HEK293 (cell line): ENCODE measurements at regions not wholly inside any gene's neighbourhood (a gene's known extent, or its start where the extent isn't known, plus 50 kb on each side); places are given as distances from the start of the nearest gene placed in this dataset.

Experiments
- CTCF ChIA-PET: fragments of 350-600 bp; formaldehyde crosslinking; extraction: SDS; loops from one replicate; lab custom pipeline; 2021; ENCODE audit warnings: antibody characterized with exemption; lab: Yijun Ruan, JAX
- POLR2A ChIA-PET: fragments of 300-600 bp; formaldehyde crosslinking; extraction: SDS; loops from one replicate; lab custom pipeline; 2020; ENCODE audit warnings: antibody characterized with exemption, inconsistent platforms; lab: Yijun Ruan, JAX
- H3K27ac ChIP-seq: fragments of 200-500 bp; sonication (Bioruptor generic); 2 replicates; pipeline ENCODE4 v1.5.1; 2014; ENCODE audit warnings: low read depth, low read length, control low read depth, inconsistent platforms; ENCODE audit errors: extremely low read depth
- H3K36me3 ChIP-seq, 2 experiments: fragments of 200-500 bp in 1 of 2; sonication (Bioruptor generic) in 1 of 2; 1 replicate in 1 of 2; 2 replicates in 1 of 2; pipeline ENCODE4 v1.5.1; 2014 to 2017; ENCODE audit warnings: inconsistent platforms in 2 of 2, low read length in 2 of 2; ENCODE audit not compliant: control insufficient read depth in 2 of 2, insufficient read depth in 1 of 2
- H3K4me1 ChIP-seq: fragments of 200-500 bp; sonication (Bioruptor generic); 2 replicates; pipeline ENCODE4 v1.5.1; 2014; ENCODE audit warnings: mild to moderate bottlenecking, low read length, inconsistent platforms; ENCODE audit not compliant: control insufficient read depth, insufficient read depth
- H3K4me3 ChIP-seq: 2 replicates; pipeline ENCODE4 v1.5.1; 2011; ENCODE audit warnings: low read depth, mild to moderate bottlenecking, control low read depth, low read length, moderate library complexity
- H3K9me3 ChIP-seq: fragments of 200-500 bp; sonication (Bioruptor generic); 2 replicates; pipeline ENCODE4 v1.5.1; 2014; ENCODE audit warnings: low read depth, low read length, inconsistent platforms; ENCODE audit not compliant: control insufficient read depth, insufficient read depth
- BCL11A ChIP-seq: fragments of 450-650 bp; formaldehyde crosslinking; IDR thresholded peaks from 2 replicates; pipeline ENCODE4 v1.5.1; 2016; ENCODE audit warnings: low read depth, missing biosample characterization, missing genetic modification characterization
- GLIS2 ChIP-seq: fragments of 450-650 bp; formaldehyde crosslinking; IDR thresholded peaks from 2 replicates; pipeline ENCODE4 v1.5.1; 2016; ENCODE audit warnings: missing biosample characterization, missing genetic modification characterization
- HOXC10 ChIP-seq: sonication (generic); formaldehyde crosslinking; IDR thresholded peaks from 2 replicates; pipeline ENCODE4 v1.8.1; 2023; ENCODE audit warnings: mild to moderate bottlenecking, missing genetic modification reagents
- KLF16 ChIP-seq: fragments of 450-650 bp; formaldehyde crosslinking; IDR thresholded peaks from 2 replicates; pipeline ENCODE4 v1.5.1; 2017; ENCODE audit warnings: missing biosample characterization, missing genetic modification characterization
- MZF1 ChIP-seq: fragments of 450-650 bp; formaldehyde crosslinking; IDR thresholded peaks from 2 replicates; pipeline ENCODE4 v1.5.1; 2017; ENCODE audit warnings: missing biosample characterization, missing genetic modification characterization, borderline replicate concordance
- YY2 ChIP-seq: fragments of 450-650 bp; formaldehyde crosslinking; IDR thresholded peaks from 2 replicates; pipeline ENCODE4 v1.5.1; 2016; ENCODE audit warnings: missing biosample characterization, missing genetic modification characterization
- ZBTB21 ChIP-seq: fragments of 450-650 bp; formaldehyde crosslinking; IDR thresholded peaks from 2 replicates; pipeline ENCODE4 v1.5.1; 2017; ENCODE audit warnings: missing biosample characterization, missing genetic modification characterization
- ZFP3 ChIP-seq: fragments of 450-650 bp; formaldehyde crosslinking; IDR thresholded peaks from 2 replicates; pipeline ENCODE4 v1.5.1; 2016; ENCODE audit warnings: low read depth, missing biosample characterization, missing genetic modification characterization
- ZNF112 ChIP-seq: fragments of 450-650 bp; formaldehyde crosslinking; IDR thresholded peaks from 2 replicates; pipeline ENCODE4 v1.5.0; 2017; ENCODE audit warnings: missing biosample characterization, missing genetic modification characterization
- ZNF16 ChIP-seq: fragments of 450-650 bp; formaldehyde crosslinking; IDR thresholded peaks from 2 replicates; pipeline ENCODE4 v1.5.1; 2016; ENCODE audit warnings: low read depth, missing biosample characterization, missing genetic modification characterization
- ZNF175 ChIP-seq: fragments of 450-650 bp; formaldehyde crosslinking; IDR thresholded peaks from 2 replicates; pipeline ENCODE4 v1.5.1; 2016; ENCODE audit warnings: missing biosample characterization, missing genetic modification characterization
- ZNF548 ChIP-seq: fragments of 450-650 bp; formaldehyde crosslinking; IDR thresholded peaks from 2 replicates; pipeline ENCODE4 v1.5.1; 2016; ENCODE audit warnings: missing biosample characterization, missing genetic modification characterization
- ZNF571 ChIP-seq: fragments of 450-650 bp; formaldehyde crosslinking; IDR thresholded peaks from 2 replicates; pipeline ENCODE4 v1.5.0; 2017; ENCODE audit warnings: missing biosample characterization, missing genetic modification characterization
- ZNF596 ChIP-seq: fragments of 450-650 bp; IDR thresholded peaks from 2 replicates; pipeline ENCODE4 v1.5.0; 2018; ENCODE audit warnings: missing biosample characterization, mild to moderate bottlenecking, missing genetic modification characterization, moderate library complexity
- ZNF830 ChIP-seq: fragments of 450-650 bp; IDR thresholded peaks from 2 replicates; pipeline ENCODE4 v1.5.0; 2018; ENCODE audit warnings: missing biosample characterization, missing genetic modification characterization, low read depth, mild to moderate bottlenecking, moderate library complexity
- ZNF843 ChIP-seq: fragments of 450-650 bp; formaldehyde crosslinking; IDR thresholded peaks from 2 replicates; pipeline ENCODE4 v1.5.1; 2016; ENCODE audit warnings: missing biosample characterization, missing genetic modification characterization
- TF ChIP-seq, protein P1 (sequence below): fragments of 450-650 bp; formaldehyde crosslinking; IDR thresholded peaks from 2 replicates; pipeline ENCODE4 v1.5.0; 2017; ENCODE audit warnings: missing biosample characterization, missing genetic modification characterization, borderline replicate concordance
- TF ChIP-seq, protein P2 (sequence below): fragments of 450-650 bp; formaldehyde crosslinking; IDR thresholded peaks from 2 replicates; pipeline ENCODE4 v1.5.1; 2016; ENCODE audit warnings: missing biosample characterization, missing genetic modification characterization
- TF ChIP-seq, protein P3 (sequence below): fragments of 450-650 bp; formaldehyde crosslinking; IDR thresholded peaks from 2 replicates; pipeline ENCODE4 v1.5.1; 2016; ENCODE audit warnings: missing biosample characterization, missing genetic modification characterization
- TF ChIP-seq, protein P4 (sequence below): fragments of 450-650 bp; formaldehyde crosslinking; IDR thresholded peaks from 2 replicates; pipeline ENCODE4 v1.5.1; 2017; ENCODE audit warnings: missing biosample characterization, missing genetic modification characterization
- TF ChIP-seq, protein P5 (sequence below): fragments of 450-650 bp; formaldehyde crosslinking; IDR thresholded peaks from 2 replicates; pipeline ENCODE4 v1.5.1; 2016; ENCODE audit warnings: missing biosample characterization, missing genetic modification characterization

DNA sequence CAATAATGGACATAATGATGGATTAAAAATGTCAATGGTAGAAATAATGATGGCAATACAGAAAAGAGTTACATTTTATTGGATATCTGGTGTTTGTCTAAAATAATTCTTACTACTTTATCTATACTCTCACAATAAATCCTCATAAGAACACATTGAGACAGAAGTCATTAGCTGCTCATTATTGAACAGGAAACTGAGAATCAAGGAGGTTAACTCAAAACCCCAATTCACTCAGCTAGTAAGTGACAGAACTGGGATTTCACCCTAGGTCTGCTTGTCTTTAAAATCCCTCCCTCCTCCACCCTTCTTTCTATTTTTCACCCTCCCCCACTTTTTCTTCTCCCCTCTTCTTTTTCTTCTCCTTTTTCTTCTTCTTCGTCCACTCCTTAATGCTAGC lies 285.8 kb upstream of the TNC start:
- Histone ChIP-seq H3K27ac (no peak overlapping the region), H3K4me3 (no peak overlapping the region)
- TF ChIP-seq, protein P1, sequence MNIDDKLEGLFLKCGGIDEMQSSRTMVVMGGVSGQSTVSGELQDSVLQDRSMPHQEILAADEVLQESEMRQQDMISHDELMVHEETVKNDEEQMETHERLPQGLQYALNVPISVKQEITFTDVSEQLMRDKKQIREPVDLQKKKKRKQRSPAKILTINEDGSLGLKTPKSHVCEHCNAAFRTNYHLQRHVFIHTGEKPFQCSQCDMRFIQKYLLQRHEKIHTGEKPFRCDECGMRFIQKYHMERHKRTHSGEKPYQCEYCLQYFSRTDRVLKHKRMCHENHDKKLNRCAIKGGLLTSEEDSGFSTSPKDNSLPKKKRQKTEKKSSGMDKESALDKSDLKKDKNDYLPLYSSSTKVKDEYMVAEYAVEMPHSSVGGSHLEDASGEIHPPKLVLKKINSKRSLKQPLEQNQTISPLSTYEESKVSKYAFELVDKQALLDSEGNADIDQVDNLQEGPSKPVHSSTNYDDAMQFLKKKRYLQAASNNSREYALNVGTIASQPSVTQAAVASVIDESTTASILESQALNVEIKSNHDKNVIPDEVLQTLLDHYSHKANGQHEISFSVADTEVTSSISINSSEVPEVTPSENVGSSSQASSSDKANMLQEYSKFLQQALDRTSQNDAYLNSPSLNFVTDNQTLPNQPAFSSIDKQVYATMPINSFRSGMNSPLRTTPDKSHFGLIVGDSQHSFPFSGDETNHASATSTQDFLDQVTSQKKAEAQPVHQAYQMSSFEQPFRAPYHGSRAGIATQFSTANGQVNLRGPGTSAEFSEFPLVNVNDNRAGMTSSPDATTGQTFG (tag by site-specific recombination): no peak
- TF ChIP-seq, all 188 proteins: peak for 0
- ChIA-PET POLR2A (interaction anchor here (0.6 kb wide), 1 partner anchor 131 kb away, joined by 15 read pairs; no protein-coding TSS in a partner anchor), CTCF (no interaction called here)
- Histone ChIP-seq H3K4me1 (no peaks in the 10 kb centered on the region), H3K36me3 (no peaks in the 10 kb centered on the region), H3K9me3 (no peaks in the 10 kb centered on the region)

DNA sequence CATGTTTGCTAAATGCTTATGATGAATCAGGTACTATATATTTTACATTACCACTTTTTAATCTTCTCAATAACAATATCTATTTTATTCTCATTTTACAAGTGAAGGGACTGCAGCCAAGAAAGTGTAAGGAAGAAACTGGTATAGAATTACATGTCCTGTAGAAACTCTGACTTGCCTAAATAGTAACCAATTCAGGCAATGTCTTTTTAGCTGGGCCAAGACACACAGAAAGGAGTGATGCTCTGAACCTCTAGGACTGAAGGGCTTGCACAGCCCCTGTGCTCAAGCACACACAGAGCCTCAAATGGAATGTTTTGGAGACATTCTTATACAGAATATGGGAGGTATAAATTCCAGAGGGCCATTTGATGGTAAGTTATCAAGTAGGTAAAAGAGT lies 286.4 kb upstream of the TNC start:
- ChIA-PET CTCF (no interaction called here), POLR2A (interaction anchor here (0.6 kb wide), 1 partner anchor 131 kb away, joined by 15 read pairs; no protein-coding TSS in a partner anchor)
- Histone ChIP-seq H3K27ac (no peak overlapping the region), H3K4me1 (no peaks in the 10 kb centered on the region), H3K36me3 (no peaks in the 10 kb centered on the region), H3K4me3 (no peak overlapping the region), H3K9me3 (no peaks in the 10 kb centered on the region)
- no peak for TF ChIP-seq ZBTB21 (tag by site-specific recombination)
- TF ChIP-seq ZNF830 (tag by site-specific recombination): no peak
- no peak for TF ChIP-seq ZNF112
- no peak for TF ChIP-seq ZFP3 (tag by site-specific recombination)
- TF ChIP-seq KLF16 (tag by site-specific recombination): no peak
- TF ChIP-seq ZNF16 (tag by site-specific recombination): no peak
- no peak for TF ChIP-seq ZNF843 (tag by site-specific recombination)
- no peak for TF ChIP-seq ZNF571 (tag by site-specific recombination)
- TF ChIP-seq GLIS2: no peak
- TF ChIP-seq YY2 (tag by site-specific recombination): no peak
- TF ChIP-seq ZNF175 (tag by site-specific recombination): no peak
- TF ChIP-seq BCL11A (tag by site-specific recombination): no peak
- TF ChIP-seq, protein P2, sequence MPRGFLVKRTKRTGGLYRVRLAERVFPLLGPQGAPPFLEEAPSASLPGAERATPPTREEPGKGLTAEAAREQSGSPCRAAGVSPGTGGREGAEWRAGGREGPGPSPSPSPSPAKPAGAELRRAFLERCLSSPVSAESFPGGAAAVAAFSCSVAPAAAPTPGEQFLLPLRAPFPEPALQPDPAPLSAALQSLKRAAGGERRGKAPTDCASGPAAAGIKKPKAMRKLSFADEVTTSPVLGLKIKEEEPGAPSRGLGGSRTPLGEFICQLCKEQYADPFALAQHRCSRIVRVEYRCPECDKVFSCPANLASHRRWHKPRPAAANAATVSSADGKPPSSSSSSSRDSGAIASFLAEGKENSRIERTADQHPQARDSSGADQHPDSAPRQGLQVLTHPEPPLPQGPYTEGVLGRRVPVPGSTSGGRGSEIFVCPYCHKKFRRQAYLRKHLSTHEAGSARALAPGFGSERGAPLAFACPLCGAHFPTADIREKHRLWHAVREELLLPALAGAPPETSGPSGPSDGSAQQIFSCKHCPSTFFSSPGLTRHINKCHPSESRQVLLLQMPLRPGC (tag by site-specific recombination): no peak
- TF ChIP-seq ZNF596 (tag by site-specific recombination): no peak
- no peak for TF ChIP-seq HOXC10 (CRISPR knock-in tag)
- TF ChIP-seq, protein P3, sequence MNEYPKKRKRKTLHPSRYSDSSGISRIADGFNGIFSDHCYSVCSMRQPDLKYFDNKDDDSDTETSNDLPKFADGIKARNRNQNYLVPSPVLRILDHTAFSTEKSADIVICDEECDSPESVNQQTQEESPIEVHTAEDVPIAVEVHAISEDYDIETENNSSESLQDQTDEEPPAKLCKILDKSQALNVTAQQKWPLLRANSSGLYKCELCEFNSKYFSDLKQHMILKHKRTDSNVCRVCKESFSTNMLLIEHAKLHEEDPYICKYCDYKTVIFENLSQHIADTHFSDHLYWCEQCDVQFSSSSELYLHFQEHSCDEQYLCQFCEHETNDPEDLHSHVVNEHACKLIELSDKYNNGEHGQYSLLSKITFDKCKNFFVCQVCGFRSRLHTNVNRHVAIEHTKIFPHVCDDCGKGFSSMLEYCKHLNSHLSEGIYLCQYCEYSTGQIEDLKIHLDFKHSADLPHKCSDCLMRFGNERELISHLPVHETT (tag by site-specific recombination): no peak
- TF ChIP-seq, protein P4, sequence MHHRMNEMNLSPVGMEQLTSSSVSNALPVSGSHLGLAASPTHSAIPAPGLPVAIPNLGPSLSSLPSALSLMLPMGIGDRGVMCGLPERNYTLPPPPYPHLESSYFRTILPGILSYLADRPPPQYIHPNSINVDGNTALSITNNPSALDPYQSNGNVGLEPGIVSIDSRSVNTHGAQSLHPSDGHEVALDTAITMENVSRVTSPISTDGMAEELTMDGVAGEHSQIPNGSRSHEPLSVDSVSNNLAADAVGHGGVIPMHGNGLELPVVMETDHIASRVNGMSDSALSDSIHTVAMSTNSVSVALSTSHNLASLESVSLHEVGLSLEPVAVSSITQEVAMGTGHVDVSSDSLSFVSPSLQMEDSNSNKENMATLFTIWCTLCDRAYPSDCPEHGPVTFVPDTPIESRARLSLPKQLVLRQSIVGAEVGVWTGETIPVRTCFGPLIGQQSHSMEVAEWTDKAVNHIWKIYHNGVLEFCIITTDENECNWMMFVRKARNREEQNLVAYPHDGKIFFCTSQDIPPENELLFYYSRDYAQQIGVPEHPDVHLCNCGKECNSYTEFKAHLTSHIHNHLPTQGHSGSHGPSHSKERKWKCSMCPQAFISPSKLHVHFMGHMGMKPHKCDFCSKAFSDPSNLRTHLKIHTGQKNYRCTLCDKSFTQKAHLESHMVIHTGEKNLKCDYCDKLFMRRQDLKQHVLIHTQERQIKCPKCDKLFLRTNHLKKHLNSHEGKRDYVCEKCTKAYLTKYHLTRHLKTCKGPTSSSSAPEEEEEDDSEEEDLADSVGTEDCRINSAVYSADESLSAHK (tag by site-specific recombination): no peak
- TF ChIP-seq ZNF548: no peak
- TF ChIP-seq, protein P5, sequence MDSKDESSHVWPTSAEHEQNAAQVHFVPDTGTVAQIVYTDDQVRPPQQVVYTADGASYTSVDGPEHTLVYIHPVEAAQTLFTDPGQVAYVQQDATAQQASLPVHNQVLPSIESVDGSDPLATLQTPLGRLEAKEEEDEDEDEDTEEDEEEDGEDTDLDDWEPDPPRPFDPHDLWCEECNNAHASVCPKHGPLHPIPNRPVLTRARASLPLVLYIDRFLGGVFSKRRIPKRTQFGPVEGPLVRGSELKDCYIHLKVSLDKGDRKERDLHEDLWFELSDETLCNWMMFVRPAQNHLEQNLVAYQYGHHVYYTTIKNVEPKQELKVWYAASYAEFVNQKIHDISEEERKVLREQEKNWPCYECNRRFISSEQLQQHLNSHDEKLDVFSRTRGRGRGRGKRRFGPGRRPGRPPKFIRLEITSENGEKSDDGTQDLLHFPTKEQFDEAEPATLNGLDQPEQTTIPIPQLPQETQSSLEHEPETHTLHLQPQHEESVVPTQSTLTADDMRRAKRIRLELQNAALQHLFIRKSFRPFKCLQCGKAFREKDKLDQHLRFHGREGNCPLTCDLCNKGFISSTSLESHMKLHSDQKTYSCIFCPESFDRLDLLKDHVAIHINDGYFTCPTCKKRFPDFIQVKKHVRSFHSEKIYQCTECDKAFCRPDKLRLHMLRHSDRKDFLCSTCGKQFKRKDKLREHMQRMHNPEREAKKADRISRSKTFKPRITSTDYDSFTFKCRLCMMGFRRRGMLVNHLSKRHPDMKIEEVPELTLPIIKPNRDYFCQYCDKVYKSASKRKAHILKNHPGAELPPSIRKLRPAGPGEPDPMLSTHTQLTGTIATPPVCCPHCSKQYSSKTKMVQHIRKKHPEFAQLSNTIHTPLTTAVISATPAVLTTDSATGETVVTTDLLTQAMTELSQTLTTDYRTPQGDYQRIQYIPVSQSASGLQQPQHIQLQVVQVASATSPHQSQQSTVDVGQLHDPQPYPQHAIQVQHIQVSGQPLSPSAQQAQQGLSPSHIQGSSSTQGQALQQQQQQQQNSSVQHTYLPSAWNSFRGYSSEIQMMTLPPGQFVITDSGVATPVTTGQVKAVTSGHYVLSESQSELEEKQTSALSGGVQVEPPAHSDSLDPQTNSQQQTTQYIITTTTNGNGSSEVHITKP (tag by site-specific recombination): no peak
- TF ChIP-seq MZF1 (tag by site-specific recombination): no peak
- TF ChIP-seq, all 188 proteins: peak for 0
